CD1c-positive myeloid dendritic cell (primary cell): ENCODE measurements at regions not wholly inside any gene's neighbourhood (a gene's known extent, or its start where the extent isn't known, plus 50 kb on each side); places are given as distances from the start of the nearest gene placed in this dataset.

Experiments
- DNase-seq: peaks from one replicate; pipeline ENCODE4 v3.0.0-alpha.2; 2016; ENCODE audit errors: extremely low spot score

GRCh38 chr20:46811224-46812084, 83.2 kb upstream of the EYA2 start:
- DNase-seq: no peak

- DNase-seq: no peak
Observed at GRCh38 chr20:46814366-46815232, 80.0 kb upstream of the EYA2 start.

DNA sequence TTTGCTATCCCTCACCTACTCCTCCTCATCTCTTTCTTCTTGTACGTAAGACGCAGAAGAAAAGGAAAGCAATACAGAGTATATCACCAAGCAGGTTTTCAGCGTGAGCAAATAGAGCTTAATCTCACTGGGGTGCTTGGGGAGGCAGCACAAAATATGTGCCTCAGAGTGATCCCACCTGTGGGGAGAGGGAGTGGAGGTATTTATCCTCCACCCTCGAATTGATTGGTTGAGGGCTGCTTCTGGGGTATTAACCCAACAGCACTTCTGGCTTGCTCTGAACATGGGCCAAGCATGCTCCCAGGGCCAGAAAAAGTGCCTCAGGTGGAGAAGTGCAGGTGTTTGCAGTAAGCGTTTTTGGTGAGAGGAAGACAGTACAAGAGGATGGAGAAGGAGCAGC, 78.5 kb upstream of the EYA2 start:
- no peak for DNase-seq

- no peak for DNase-seq
Observed at GRCh38 chr20:46816886-46817638, 77.6 kb upstream of the EYA2 start.

DNA sequence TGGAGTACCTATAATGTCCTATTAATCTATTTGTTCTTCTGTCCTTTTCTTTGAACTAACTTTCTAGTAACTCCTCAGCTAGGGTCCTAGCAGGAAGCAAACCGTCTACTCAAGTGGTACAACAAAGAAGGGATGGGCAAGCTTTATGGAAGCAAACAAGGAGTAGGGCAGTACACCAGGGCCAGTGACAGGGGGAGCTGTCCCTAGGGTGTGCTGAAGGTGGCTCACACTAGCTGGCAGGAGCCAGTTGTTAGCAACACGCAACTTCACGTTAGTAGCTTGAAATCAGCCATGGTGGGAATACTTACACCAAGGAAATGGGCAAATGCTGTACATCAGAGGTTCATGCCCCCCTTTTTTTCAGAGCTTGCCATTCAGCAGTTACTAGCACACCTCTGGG, 74.0 kb upstream of the EYA2 start:
- DNase-seq: no peak

GRCh38 chr20:46823271-46823751, 71.3 kb upstream of the EYA2 start:
- no peak for DNase-seq

DNA sequence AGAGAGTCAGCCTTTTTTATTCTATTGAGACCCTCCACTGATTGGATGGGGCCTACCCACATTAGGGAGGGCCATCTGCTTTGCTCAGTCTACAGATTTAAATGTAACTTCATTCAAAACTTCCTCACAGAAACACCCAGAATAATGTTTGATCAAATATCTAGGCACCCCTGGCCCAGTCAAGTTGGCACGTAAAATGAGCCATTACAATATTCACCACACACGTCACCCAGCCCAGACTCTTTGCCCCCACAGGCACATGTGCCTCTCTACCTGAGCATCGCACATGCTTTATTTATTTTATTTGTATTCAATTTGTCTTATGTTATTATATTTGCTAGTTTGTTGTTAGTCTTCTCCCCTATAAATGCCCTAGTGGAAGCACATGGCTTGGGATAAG, 70.9 kb upstream of the EYA2 start:
- DNase-seq: no peak

- DNase-seq: no peak
Observed at GRCh38 chr20:46826343-46826984, 68.2 kb upstream of the EYA2 start.

- DNase-seq: no peak
Observed at GRCh38 chr20:46827718-46828458, 66.8 kb upstream of the EYA2 start.

- DNase-seq: no peak
Observed at GRCh38 chr20:46828471-46828870, 66.2 kb upstream of the EYA2 start.

GRCh38 chr20:46830886-46831632, 63.6 kb upstream of the EYA2 start:
- DNase-seq: no peak

DNA sequence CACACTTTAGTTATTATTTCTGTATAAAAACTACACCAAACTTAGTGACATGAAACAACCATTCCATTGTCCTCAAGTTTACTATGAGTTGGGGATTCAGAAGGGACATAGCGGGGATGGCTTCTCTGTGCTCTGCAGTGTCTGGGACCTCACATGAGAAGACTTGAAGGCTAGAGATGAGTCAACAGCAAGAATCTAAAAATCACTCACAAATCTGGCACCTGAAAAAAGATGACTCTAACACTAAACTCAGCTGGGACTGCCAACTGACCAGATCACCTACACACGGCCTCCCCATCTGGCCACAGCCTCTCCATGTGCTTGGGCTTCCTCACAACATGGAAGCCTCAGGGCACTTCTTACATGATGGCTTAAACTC, 63.0 kb upstream of the EYA2 start:
- no peak for DNase-seq

- DNase-seq: no peak
Observed at GRCh38 chr20:46832555-46832954, 62.1 kb upstream of the EYA2 start.

DNA sequence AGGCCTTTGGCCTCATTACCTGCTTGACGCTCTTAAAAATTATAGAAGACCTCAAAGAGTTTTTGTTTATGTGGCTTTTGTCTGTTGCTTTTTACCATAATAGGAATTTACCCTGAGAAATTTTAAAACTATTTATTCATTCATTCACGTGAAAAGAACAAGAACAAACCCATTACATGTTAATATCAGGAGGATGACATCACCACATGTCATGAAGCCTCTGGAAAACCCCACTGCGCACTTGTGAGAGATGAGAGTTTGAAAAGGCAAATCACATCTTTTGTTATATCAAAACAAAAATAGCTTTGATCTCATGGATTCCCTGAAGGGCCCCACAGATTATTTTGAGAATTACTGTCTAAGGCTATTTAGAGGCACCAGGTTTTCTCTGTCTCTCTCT, 61.3 kb upstream of the EYA2 start:
- DNase-seq: no peak

GRCh38 chr20:46835418-46835817, 59.2 kb upstream of the EYA2 start:
- DNase-seq: no peak

GRCh38 chr20:46837083-46837482, 57.6 kb upstream of the EYA2 start:
- DNase-seq: no peak

GRCh38 chr20:46838011-46838410, 56.6 kb upstream of the EYA2 start:
- no peak for DNase-seq

DNA sequence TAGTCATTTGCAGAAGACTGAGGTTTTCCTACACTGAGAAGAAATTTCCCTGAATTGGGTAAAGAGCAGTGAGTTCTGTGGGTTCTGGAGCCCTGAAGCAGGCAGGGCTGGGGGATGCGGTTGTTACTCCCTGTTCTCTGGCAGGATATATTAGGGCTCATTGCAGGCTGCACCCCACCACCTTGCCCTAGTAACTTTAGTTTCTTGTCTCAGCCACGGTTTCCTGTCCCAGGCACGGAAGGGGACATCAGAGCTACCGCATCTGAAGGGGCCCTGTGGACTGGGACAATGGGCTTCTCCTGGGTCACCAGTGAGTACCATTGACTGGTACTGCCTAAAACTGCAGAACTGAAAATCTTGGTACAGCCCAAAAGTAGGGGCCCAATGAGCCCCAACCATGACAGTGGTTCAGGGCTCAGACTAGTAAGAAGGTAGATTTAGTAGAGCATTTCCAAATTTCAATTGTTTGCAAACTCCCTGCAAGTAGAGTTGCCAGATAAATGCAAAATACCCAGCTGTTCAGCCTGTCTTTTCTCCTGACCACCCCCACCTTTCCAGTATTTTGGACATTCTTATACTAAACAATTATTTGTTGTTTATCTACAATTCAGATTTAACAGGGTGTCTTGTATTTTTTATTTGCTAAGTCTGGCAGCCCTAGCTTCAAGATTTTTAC, 54.5 kb upstream of the EYA2 start:
- DNase-seq: no peak
